ENCODE measurements at regions not wholly inside any gene's neighbourhood (a gene's known extent, or its start where the extent isn't known, plus 50 kb on each side); places are given as distances from the start of the nearest gene placed in this dataset.
A peak's percentile ranks its signal among the peaks of the same experiment; 100 is the strongest.
"Not testable (repeated sequence)": the region's sequence is repeated elsewhere in the genome, so short reads cannot be mapped to it uniquely, and the experiment has no call there.

- DNase-seq, result not testable (repeated sequence)
Measured at GRCh38 chr1:149364188-149364981, 110.5 kb upstream of the NBPF19 start.

- DNase-seq, result not testable (repeated sequence)
Measured at GRCh38 chr1:149366402-149366801, 108.4 kb upstream of the NBPF19 start.

- not testable (repeated sequence) for DNase-seq
Measured at GRCh38 chr1:149367472-149368044, 107.3 kb upstream of the NBPF19 start.

GRCh38 chr1:149368337-149368736, 106.5 kb upstream of the NBPF19 start:
- not testable (repeated sequence) for DNase-seq

GRCh38 chr1:149369081-149369480, 105.8 kb upstream of the NBPF19 start:
- not testable (repeated sequence) for DNase-seq

- DNase-seq, result not testable (repeated sequence)
Measured at GRCh38 chr1:149371955-149372354, 102.9 kb upstream of the NBPF19 start.

GRCh38 chr1:149378462-149378861, 96.4 kb upstream of the NBPF19 start:
- DNase-seq, result not testable (repeated sequence)

- DNase-seq, result peak; percentile 67
Measured at GRCh38 chr1:149390173-149390926, 84.5 kb upstream of the NBPF19 start.

- not testable (repeated sequence) for DNase-seq
Measured at GRCh38 chr1:149390931-149391330, 83.9 kb upstream of the NBPF19 start.

GRCh38 chr1:149395802-149396201, 79.0 kb upstream of the NBPF19 start:
- DNase-seq, result not testable (repeated sequence)

GRCh38 chr1:149398527-149398926, 76.3 kb upstream of the NBPF19 start:
- DNase-seq, result not testable (repeated sequence)

GRCh38 chr1:149408404-149408803, 66.4 kb upstream of the NBPF19 start:
- peak; percentile 0 for DNase-seq

GRCh38 chr1:149415373-149415772, 59.5 kb upstream of the NBPF19 start:
- not testable (repeated sequence) for DNase-seq

GRCh38 chr1:149418782-149419181, 56.1 kb upstream of the NBPF19 start:
- DNase-seq, result not testable (repeated sequence)

- DNase-seq, result not testable (repeated sequence)
Measured at GRCh38 chr1:149423122-149423521, 51.7 kb upstream of the NBPF19 start.

All from hematopoietic multipotent progenitor cell treated with erythropoietin and hydrocortisone succinate and interleukin-3 and kit ligand, for 4 days (in vitro differentiated cells).